ENCODE measurements at regions not wholly inside any gene's neighbourhood (a gene's known extent, or its start where the extent isn't known, plus 50 kb on each side); places are given as distances from the start of the nearest gene placed in this dataset.

DNA sequence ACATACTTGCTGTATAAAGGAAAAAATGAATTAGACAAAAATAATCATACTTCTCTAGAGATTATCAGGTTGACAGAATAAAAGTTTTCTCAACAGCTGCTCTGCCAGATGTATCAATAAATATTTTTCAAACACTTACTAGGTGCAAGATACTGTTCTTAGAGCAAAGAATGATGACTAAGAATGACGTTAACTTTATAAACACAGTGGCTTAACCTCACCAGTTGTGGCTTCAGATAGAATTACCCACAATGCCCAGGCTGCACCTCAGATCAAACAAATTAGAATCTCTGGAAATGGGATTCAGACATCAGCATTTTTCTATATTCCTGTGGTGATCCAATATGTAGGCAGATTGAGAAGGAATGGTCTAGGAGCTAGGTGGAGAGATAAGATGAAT lies 422.4 kb upstream of the ATP11B start:
- DNase-seq (ENCODE audit: low spot score), result no peak
- in situ Hi-C loops (cut with MboI; ENCODE audit: low sequenced_read_pairs, unreplicated experiment), result no loop called here
- TF ChIP-seq, protein P1, sequence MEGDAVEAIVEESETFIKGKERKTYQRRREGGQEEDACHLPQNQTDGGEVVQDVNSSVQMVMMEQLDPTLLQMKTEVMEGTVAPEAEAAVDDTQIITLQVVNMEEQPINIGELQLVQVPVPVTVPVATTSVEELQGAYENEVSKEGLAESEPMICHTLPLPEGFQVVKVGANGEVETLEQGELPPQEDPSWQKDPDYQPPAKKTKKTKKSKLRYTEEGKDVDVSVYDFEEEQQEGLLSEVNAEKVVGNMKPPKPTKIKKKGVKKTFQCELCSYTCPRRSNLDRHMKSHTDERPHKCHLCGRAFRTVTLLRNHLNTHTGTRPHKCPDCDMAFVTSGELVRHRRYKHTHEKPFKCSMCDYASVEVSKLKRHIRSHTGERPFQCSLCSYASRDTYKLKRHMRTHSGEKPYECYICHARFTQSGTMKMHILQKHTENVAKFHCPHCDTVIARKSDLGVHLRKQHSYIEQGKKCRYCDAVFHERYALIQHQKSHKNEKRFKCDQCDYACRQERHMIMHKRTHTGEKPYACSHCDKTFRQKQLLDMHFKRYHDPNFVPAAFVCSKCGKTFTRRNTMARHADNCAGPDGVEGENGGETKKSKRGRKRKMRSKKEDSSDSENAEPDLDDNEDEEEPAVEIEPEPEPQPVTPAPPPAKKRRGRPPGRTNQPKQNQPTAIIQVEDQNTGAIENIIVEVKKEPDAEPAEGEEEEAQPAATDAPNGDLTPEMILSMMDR (IDR thresholded peaks at IDR 0.05; ENCODE audit: borderline replicate concordance, control extremely low read depth, extremely low read depth, insufficient read depth, missing control alignments), result no peak

DNA sequence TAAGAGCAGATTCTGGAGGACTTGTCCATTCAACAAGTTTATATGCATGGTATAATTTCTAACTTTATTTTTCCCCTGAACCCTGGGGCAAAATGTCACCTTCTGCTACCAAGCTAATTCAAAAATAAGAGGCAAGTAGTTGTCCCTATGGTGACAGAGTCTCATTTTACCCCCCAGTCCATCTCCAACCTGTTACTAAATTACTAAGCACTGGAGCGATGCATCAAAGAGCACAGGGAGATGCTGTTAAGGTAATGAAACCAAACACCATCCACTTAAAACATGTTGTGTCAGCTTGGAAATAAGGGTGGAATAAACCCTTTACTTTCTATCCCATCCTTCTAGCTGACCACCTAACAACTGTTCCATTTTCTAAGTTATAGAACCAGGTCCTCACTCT lies 417.4 kb upstream of the ATP11B start:
- in situ Hi-C loops (cut with MboI; ENCODE audit: low sequenced_read_pairs, unreplicated experiment), result no loop called here
- DNase-seq (ENCODE audit: low spot score), result no peak
- TF ChIP-seq, protein P1 (IDR thresholded peaks at IDR 0.05; ENCODE audit: borderline replicate concordance, control extremely low read depth, extremely low read depth, insufficient read depth, missing control alignments), result no peak

DNA sequence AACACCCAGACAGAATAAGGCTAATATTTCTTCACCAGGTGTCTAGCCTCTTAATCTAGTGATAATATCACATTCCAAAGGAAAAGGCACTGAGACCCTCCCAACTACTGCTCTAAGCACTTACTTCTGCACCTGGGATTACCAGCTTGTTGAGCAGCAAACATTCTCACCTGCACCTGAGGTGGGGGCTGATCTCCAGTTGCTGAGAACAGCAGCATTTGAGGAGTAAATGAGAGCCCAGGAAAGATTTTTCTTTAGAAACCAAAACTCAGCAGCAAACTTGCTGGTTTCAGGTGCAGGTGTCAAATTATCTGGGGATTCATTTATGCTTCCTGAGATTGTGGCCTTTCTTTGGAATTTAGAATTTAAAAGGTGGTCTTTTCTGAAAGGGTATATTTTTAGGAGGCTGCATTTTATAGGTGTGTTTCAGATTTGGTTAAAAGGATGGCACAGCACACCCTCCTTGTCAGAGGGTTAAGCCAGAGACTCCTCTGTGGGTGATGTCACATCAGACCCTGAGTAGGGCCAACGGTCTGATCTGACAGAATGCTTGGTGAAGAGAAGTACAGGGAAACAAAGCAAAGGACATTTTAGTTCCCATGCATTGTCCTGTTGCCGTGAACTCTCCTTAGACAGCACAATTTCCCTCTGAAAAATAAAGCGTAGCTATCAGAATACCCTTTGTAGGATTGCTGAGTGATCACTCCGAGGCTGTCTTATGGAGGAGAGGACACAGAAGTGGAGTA lies 411.0 kb upstream of the ATP11B start:
- in situ Hi-C loops (cut with MboI; ENCODE audit: low sequenced_read_pairs, unreplicated experiment), result no loop called here
- no peak for DNase-seq (ENCODE audit: low spot score)
- TF ChIP-seq, protein P1 (IDR thresholded peaks at IDR 0.05; ENCODE audit: borderline replicate concordance, control extremely low read depth, extremely low read depth, insufficient read depth, missing control alignments), result no peak

DNA sequence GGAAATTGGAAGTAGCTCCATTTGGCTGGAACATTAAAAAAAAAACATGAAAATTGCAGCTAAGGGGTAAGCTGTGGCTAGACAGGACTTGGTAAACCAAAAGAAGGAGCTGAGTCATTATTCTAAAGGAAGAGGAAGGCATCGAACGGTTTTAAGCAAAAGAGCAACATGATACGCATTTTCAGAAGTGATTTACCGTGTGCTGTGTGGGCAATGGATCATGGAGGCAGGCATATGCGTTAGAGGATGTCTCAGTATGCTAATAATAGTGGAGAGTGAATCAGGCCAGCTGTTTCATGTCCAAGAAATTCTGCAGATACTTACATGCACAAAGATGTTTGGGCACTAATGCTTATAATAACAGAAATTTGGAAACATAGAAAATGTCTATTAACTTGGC lies 409.1 kb upstream of the ATP11B start:
- DNase-seq (ENCODE audit: low spot score), result no peak
- TF ChIP-seq, protein P1 (IDR thresholded peaks at IDR 0.05; ENCODE audit: borderline replicate concordance, control extremely low read depth, extremely low read depth, insufficient read depth, missing control alignments), result no peak
- in situ Hi-C loops (cut with MboI; ENCODE audit: low sequenced_read_pairs, unreplicated experiment), result no loop called here

DNA sequence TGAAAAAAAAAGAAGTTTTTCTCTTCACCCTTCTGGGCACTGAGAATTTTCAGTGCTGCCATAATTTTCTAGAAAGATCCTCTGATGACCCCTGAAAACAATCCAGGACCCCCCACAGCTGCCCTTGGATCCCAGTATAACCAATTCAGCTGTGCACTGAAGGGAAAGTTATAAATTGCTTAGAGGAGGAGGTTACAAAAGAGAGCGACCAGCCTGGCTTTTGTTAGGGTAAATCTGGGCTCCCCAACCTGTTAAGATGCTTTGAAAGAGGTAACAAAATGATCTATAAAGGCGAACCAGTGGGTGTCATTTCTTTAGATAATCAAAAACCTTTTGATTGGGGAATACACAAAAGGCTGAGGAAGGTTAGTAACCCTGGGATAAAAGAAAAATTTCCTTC lies 407.9 kb upstream of the ATP11B start:
- TF ChIP-seq, protein P1 (IDR thresholded peaks at IDR 0.05; ENCODE audit: borderline replicate concordance, control extremely low read depth, extremely low read depth, insufficient read depth, missing control alignments), result no peak
- no peak for DNase-seq (ENCODE audit: low spot score)
- in situ Hi-C loops (cut with MboI; ENCODE audit: low sequenced_read_pairs, unreplicated experiment), result no loop called here

DNA sequence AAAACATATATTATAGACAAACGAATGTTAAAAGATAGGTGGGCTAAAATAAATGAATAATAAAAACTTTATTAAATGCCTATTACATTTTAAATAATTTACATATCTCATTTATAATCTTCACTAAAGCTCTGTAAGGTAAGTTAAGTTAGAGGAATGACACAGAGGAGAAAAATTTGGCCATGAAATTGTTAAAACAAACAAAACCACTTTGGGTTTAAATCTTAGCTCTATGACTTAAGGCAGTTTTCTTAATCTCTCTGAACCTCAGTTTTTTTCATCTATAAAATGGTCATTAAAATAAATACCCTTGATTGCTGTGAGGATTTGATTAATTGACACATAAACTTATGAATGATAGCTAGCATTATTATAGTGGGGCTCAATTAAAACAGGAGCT lies 404.8 kb upstream of the ATP11B start:
- TF ChIP-seq, protein P1 (IDR thresholded peaks at IDR 0.05; ENCODE audit: borderline replicate concordance, control extremely low read depth, extremely low read depth, insufficient read depth, missing control alignments), result no peak
- in situ Hi-C loops (cut with MboI; ENCODE audit: low sequenced_read_pairs, unreplicated experiment), result no loop called here
- no peak for DNase-seq (ENCODE audit: low spot score)
